ENCODE measurements at regions not wholly inside any gene's neighbourhood (a gene's known extent, or its start where the extent isn't known, plus 50 kb on each side); places are given as distances from the start of the nearest gene placed in this dataset.

- TF ChIP-seq CTCF (IDR thresholded peaks at IDR 0.05) (no peak), POLR2A (IDR thresholded peaks at IDR 0.05; ENCODE audit: low read depth) (no peak), POLR2AphosphoS5 (IDR thresholded peaks at IDR 0.05) (no peak), EP300 (IDR thresholded peaks at IDR 0.05) (no peak)
Observed at GRCh38 chr17:14818469-14818868, 446.7 kb downstream of the PMP22 start.

All from esophagus muscularis mucosa (tissue), 4 donors.